HCT116 (cell line): ENCODE measurements at regions not wholly inside any gene's neighbourhood (a gene's known extent, or its start where the extent isn't known, plus 50 kb on each side); places are given as distances from the start of the nearest gene placed in this dataset.

Experiments
- ATAC-seq: fragments of 200-7000 bp; cut with Tn5 transposase; 2 replicates; pipeline ENCODE4 v1.9.1; 2020; ENCODE audit warnings: mild to moderate bottlenecking, moderate library complexity
- BruUV-seq: library from RNA; stranded (reverse); fragments of 400-500 nt; replicated peaks from 2 replicates; lab custom pipeline; 2021; lab: Mats Ljungman, UMichigan
- CTCF ChIA-PET: fragments of 300-600 bp; sonication (Branson Sonifier 250); formaldehyde crosslinking; loops from one replicate; lab custom pipeline; 2021; ENCODE audit warnings: antibody characterized with exemption; lab: Charles Lee
- POLR2A ChIA-PET: fragments of 300-600, 350-600 bp; sonication (Branson Sonifier 250); formaldehyde crosslinking; loops from one replicate; lab custom pipeline; 2021; ENCODE audit warnings: antibody characterized with exemption; lab: Charles Lee
- RAD21 ChIA-PET, 2 experiments: fragments of 300-600 bp; sonication (Branson Sonifier 250); formaldehyde crosslinking; loops; one replicate each; lab custom pipeline; 2023; ENCODE audit warnings: low total read pairs in 2 of 2; ENCODE audit not compliant: uncharacterized antibody in 2 of 2, unreplicated experiment in 2 of 2, low non-redundant PET in 1 of 2; lab: Charles Lee
- DNase-seq: peaks from one replicate; pipeline ENCODE4 v3.0.0-alpha.2; 2010; ENCODE audit warnings: low read depth, low spot score
- H2AFZ ChIP-seq: fragments of 200-600 bp; shearing (Covaris generic), sonication (generic); 2 replicates; pipeline ENCODE4 v1.6.1; 2017; ENCODE audit warnings: low read depth, mixed run types, mixed read lengths, antibody characterized with exemption, low read length; ENCODE audit not compliant: poor library complexity, severe bottlenecking
- H3K27ac ChIP-seq: 2 replicates; pipeline ENCODE4 v1.5.1; 2012; ENCODE audit warnings: low read depth, low read length
- H3K27me3 ChIP-seq: fragments of 200-600 bp; sonication (generic); 2 replicates; pipeline ENCODE4 v1.6.1; 2016; ENCODE audit warnings: mixed run types, low read length, mixed read lengths; ENCODE audit not compliant: insufficient read depth
- H3K36me3 ChIP-seq, 2 experiments: fragments of 200-500 bp in 1 of 2; fragments of 200-600 bp in 1 of 2; sonication (Bioruptor generic) in 1 of 2; sonication (generic) in 1 of 2; 2 replicates each; pipeline versions ENCODE4 v1.5.1 to v1.6.1; 2014 to 2016; ENCODE audit warnings: low read length in 2 of 2, inconsistent platforms in 1 of 2, mixed read lengths in 1 of 2, mixed run types in 1 of 2; ENCODE audit not compliant: insufficient read depth in 2 of 2, control insufficient read depth in 1 of 2
- H3K4me1 ChIP-seq, 2 experiments: fragments of 200-600 bp in 1 of 2; sonication (generic) in 1 of 2; 2 replicates each; pipeline versions ENCODE4 v1.5.1 to v1.6.1; 2012 to 2017; ENCODE audit warnings: low read length in 2 of 2, inconsistent platforms in 1 of 2, mild to moderate bottlenecking in 1 of 2, mixed read lengths in 1 of 2, mixed run types in 1 of 2, moderate library complexity in 1 of 2; ENCODE audit not compliant: insufficient read depth in 2 of 2, control insufficient read depth in 1 of 2
- H3K4me2 ChIP-seq: fragments of 200-600 bp; sonication (generic); 2 replicates; pipeline ENCODE4 v1.6.1; 2017; ENCODE audit warnings: mixed run types, low read length, mixed read lengths
- H3K4me3 ChIP-seq, 2 experiments: fragments of 200-600 bp in 1 of 2; sonication (generic) in 1 of 2; replicated peaks in 1 of 2; 2 replicates each; pipeline ENCODE4 v1.5.1; 2011 to 2016; ENCODE audit warnings: low read length in 2 of 2, control low read depth in 1 of 2, low read depth in 1 of 2, mild to moderate bottlenecking in 1 of 2, mixed read lengths in 1 of 2, mixed run types in 1 of 2
- H3K79me2 ChIP-seq: fragments of 200-600 bp; sonication (generic); 2 replicates; pipeline ENCODE4 v1.6.1; 2017; ENCODE audit warnings: mild to moderate bottlenecking, mixed run types, low read length, moderate library complexity, mixed read lengths; ENCODE audit not compliant: insufficient read depth
- H3K9ac ChIP-seq: fragments of 200-600 bp; sonication (generic); 2 replicates; pipeline ENCODE4 v1.6.1; 2016; ENCODE audit warnings: low read length, mixed read lengths
- H3K9me2 ChIP-seq: fragments of 200-600 bp; sonication (generic), shearing (Covaris generic); 2 replicates; pipeline ENCODE4 v1.6.1; 2017; ENCODE audit warnings: mixed run types, mild to moderate bottlenecking, moderate library complexity; ENCODE audit not compliant: insufficient read depth
- H3K9me3 ChIP-seq, 2 experiments: fragments of 200-500 bp in 1 of 2; fragments of 200-600 bp in 1 of 2; sonication (Bioruptor generic) in 1 of 2; sonication (generic) in 1 of 2; 2 replicates each; pipeline ENCODE4 v1.6.1; 2014 to 2017; ENCODE audit warnings: low read length in 2 of 2, mixed read lengths in 2 of 2, inconsistent platforms in 1 of 2, low read depth in 1 of 2, mild to moderate bottlenecking in 1 of 2, mixed run types in 1 of 2, moderate library complexity in 1 of 2; ENCODE audit not compliant: control insufficient read depth in 1 of 2, insufficient read depth in 1 of 2
- H4K20me1 ChIP-seq: fragments of 200-600 bp; sonication (generic), shearing (Covaris generic); 2 replicates; pipeline ENCODE4 v1.6.1; 2017; ENCODE audit warnings: mixed run types, mild to moderate bottlenecking, moderate library complexity; ENCODE audit not compliant: insufficient read depth
- EGR1 ChIP-seq: IDR thresholded peaks from 2 replicates; pipeline ENCODE4 v1.6.1; 2012; ENCODE audit warnings: low read depth
- POLR2A ChIP-seq: IDR thresholded peaks from 2 replicates; pipeline ENCODE4 v1.7.0; 2011; ENCODE audit warnings: borderline replicate concordance; ENCODE audit not compliant: insufficient read depth, insufficient read length; ENCODE audit errors: extremely low read depth
- RAD21 ChIP-seq: IDR thresholded peaks from 2 replicates; pipeline ENCODE4 v1.6.1; 2012; ENCODE audit warnings: low read depth, mild to moderate bottlenecking
- REST ChIP-seq: IDR thresholded peaks from 2 replicates; pipeline ENCODE4 v1.6.1; 2012; ENCODE audit warnings: low read depth
- SRF ChIP-seq: IDR thresholded peaks from 2 replicates; pipeline ENCODE4 v1.6.1; 2012; ENCODE audit warnings: low read depth
- TCF7L2 ChIP-seq: IDR thresholded peaks from 2 replicates; pipeline ENCODE4 v1.7.0; 2011; ENCODE audit warnings: borderline replicate concordance, inconsistent platforms; ENCODE audit not compliant: insufficient read depth, insufficient read length; ENCODE audit errors: extremely low read depth
- ZFX ChIP-seq: fragments of 450-650 bp; IDR thresholded peaks from 2 replicates; pipeline ENCODE4 v1.6.1; 2017
- intact Hi-C: fragments of 100-400 bp; cut with micrococcal nuclease; formaldehyde crosslinking; loops from 2 replicates; pipeline ENCODE4 v1.10.0; 2022
- TF ChIP-seq, protein P1 (sequence below): IDR thresholded peaks from 2 replicates; pipeline ENCODE4 v1.6.1; 2012

- intact Hi-C loops: no loop called here
- Histone ChIP-seq H3K9me2 (no peaks in the 10 kb centered on the region), H2AFZ (no peak overlapping the region), H3K9me3 (no peaks in the 10 kb centered on the region), H3K79me2 (no peaks in the 10 kb centered on the region), H3K4me2 (no peak overlapping the region), H3K36me3 (no peaks in the 10 kb centered on the region), H3K27me3 (peaks cover 19% of the 10 kb centered on the region; the same call in 1 of the 2 replicates)
- ATAC-seq: no peak
- RAD21 ChIA-PET: no interaction called here
- DNase-seq: no peak
- BruUV-seq: no TSS peak
- TF ChIP-seq ZFX (no peak), REST (no peak), SRF (no peak), EGR1 (no peak), TCF7L2 (no peak), POLR2A (no peak), RAD21 (no peak)
- TF ChIP-seq, protein P1, sequence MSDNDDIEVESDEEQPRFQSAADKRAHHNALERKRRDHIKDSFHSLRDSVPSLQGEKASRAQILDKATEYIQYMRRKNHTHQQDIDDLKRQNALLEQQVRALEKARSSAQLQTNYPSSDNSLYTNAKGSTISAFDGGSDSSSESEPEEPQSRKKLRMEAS: no peak
- TF ChIP-seq, all 23 proteins: peak for 0
- POLR2A ChIA-PET: no interaction called here
- peaks cover 2% of the 10 kb centered on the region in 2 experiments; a peak in 2 of 4 replicates for H3K4me1 ChIP-seq
- CTCF ChIA-PET: interaction anchor here (1.5 kb wide), 1 partner anchor 10 kb away, joined by 5 read pairs; no protein-coding TSS in a partner anchor
- no peak overlapping the region for H3K27ac ChIP-seq
- no peak overlapping the region for H3K4me3 ChIP-seq
- H4K20me1 ChIP-seq: no peaks in the 10 kb centered on the region
- no peak overlapping the region for H3K9ac ChIP-seq
Observed at GRCh38 chr15:38863381-38863780, 298.8 kb upstream of the RASGRP1 start.
